HG03469 (cell line): ENCODE measurements at regions not wholly inside any gene's neighbourhood (a gene's known extent, or its start where the extent isn't known, plus 50 kb on each side); places are given as distances from the start of the nearest gene placed in this dataset.
A peak's percentile ranks its signal among the peaks of the same experiment; 100 is the strongest.
"Not testable (repeated sequence)": the region's sequence is repeated elsewhere in the genome, so short reads cannot be mapped to it uniquely, and the experiment has no call there.

Experiments used
- ATAC-seq: cut with Tn5 transposase; IDR thresholded peaks from one replicate; pipeline ENCODE4 v1.9.1; 2021; ENCODE audit warnings: mild to moderate bottlenecking, moderate library complexity, moderate number of reproducible peaks; ENCODE audit not compliant: unreplicated experiment

DNA sequence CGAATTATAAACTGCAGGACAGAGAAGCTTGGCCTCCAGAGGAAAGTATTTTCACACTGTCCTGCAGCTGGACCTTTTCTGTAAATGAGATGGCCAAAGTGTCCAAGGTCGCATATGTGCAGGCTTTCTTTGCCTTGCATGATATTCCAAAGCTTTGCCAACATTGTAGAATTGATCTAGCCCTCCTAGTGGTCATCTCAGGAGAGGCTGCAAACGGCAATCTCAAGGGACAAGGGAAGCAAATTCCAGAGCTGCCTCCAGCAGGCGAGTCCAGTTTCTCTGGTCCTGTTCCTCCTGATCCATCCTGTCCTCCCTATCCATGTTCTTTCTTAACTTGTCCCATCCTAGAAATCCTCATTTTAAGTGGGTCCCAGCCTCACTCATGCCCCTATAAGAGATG is 373.4 kb upstream of the PCDH15 start:
- ATAC-seq = no peak

DNA sequence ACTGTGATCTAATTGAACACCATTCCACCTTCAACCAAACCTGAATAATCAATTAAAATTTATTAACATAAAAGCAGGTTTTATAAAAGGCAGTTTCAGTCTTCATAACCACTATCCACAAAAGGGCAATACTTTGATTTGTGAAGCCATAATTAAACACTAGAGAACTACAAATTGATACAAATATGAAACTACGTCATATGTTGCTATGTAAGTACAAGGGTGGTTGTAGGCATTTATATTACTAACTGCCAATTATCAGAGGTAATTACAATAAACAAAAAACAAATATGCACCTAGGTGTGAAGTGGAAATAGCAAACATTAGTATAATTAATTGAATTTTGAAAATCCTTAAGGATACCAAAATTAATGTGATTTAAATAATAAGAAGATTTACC is 368.5 kb upstream of the PCDH15 start:
- ATAC-seq = no peak

DNA sequence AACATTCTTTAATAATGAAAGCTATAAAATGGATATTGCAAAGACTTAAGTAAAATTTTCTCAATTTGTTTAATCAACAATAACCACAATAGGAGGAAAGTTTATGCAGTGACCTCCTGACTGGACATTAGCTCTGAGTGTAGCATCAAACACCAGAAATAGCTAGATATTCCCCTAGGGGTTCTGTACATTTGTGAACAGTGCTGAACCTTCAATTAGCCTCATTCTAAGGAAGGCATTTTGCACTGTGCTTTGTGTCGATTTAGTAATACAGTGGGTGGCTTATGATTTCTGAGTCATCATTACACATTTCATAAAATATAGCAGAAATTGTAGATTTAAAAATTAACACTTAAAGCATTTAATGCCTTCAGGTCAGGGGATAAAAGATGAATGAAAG is 367.3 kb upstream of the PCDH15 start:
- no peak for ATAC-seq

DNA sequence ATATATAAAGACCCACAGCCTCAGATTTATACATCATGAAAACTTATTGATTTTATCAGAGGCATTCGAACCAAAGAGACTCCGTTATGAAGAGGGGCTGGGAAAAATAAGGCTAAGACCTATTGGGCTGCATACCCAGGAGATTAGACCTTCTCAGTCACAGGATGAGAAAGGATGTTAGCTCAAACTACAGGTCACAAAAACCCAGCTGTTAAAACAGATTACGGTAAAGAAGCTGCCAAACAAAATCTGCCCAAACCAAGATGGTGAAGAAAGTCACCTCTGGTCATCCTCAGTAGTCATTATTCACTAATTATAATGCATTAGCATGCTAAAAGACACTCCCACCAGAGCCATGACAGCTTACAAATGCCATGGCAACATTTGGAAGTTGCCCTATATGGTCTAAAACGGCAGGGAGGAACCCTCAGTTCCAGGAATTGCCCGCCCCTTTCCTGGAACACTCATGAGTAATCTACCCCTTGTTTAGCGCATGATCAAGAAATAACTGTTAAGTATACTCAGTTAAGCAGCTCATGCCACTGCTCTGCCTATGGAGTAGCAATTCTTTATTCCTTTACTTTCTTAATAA is 362.5 kb upstream of the PCDH15 start:
- ATAC-seq = no peak

DNA sequence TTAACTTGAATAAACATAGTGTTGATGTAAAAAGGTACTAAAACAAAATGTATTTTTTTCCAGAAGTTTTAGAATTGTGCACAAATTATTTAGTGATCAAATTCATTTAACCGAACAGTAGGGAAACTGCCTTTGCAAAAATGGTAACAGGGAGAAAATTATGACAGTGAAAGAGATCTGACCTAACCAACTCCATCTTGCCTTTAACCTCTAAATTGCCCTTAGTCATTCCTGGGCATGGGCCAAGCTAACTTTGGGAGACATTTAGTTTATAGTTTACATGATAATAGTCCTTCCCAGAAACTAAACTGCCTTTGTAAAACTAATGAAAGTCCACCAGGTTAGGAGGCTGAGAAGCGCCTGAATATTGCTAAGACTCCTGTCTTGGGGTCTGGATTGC is 361.3 kb upstream of the PCDH15 start:
- ATAC-seq = not testable (repeated sequence)

DNA sequence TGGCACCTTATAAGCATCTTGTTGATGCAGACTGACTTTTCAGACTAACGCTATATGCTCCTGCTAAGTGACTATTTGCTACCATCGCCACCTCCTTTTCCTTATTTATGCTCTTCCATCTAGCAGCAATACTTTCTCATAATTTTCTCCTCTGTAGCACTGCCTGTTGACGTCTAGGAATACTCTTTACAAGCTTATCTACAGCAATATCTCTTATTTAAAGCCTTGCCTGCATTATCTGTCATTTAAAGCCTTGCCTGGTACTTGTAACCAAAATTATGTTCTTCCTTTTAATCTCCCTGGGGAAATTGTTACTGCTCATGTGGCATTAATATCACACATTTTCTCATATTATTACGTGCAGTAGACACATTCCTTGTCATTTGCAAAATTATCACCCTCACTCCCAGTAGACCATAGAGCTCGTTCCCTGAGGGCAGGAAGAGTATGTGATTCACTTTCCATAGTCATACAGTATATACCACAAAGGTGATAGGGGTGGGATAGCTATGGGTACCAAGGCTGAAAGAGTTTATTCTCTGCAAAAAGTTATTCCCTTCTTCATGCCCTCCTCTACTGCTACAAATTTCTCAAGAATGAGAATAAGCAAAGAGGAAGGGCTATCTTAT is 359.7 kb upstream of the PCDH15 start:
- no peak for ATAC-seq

DNA sequence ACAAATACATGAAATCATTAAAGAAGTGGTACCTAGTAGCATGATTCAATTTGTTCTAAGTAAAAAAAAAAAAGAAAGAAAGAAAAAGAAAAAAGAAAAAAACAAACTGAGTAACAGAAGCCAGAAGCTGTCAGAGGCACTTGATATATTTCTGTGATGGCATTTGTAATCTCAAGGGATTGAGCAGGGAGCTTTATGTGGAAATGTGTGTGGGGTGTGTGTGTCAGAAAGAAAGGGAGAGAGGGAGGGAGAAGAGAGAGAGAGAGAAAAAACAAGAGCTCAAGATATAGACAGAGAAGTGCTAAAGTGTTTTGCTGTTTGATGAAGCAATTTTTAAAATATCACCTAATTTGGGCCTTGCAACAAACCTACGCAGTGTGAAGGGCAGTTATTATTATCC is 357.6 kb upstream of the PCDH15 start:
- no peak for ATAC-seq

DNA sequence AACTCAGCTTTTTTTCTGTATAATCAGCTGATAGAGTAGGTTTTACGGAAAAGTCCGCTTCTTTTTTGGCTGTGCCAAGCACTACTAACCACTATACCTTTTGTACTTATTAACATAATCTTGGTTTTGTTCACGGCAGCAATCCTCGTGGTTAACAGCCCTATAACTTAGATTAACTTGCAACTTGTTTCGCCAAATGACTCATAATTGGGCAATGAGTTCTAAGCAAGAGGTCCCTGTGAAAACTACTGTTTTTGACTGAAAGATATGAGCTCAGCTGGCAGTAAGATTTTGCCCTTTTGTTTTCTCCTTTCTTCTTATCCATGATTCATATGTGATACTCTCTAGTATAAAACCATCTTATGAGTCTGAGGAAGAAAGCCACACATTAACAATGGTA is 345.0 kb upstream of the PCDH15 start:
- ATAC-seq = no peak

DNA sequence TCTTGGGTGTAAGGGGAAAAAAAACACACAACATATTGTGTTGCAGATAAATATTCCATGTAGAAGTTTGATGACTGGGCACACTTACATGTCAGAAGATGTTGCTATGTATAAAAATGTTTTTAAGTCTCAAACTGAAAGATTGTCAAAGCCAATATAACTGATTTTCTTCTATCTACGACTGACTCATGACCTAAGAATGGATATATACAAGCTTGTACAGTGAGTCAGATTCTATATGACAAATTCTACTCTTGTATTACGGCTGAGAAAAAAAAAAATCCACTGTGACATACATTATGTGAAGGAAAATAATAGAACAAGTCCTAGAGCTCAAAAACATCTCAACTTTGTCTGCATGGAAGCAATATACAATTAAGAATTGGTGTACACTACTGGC is 343.0 kb upstream of the PCDH15 start:
- ATAC-seq = no peak

DNA sequence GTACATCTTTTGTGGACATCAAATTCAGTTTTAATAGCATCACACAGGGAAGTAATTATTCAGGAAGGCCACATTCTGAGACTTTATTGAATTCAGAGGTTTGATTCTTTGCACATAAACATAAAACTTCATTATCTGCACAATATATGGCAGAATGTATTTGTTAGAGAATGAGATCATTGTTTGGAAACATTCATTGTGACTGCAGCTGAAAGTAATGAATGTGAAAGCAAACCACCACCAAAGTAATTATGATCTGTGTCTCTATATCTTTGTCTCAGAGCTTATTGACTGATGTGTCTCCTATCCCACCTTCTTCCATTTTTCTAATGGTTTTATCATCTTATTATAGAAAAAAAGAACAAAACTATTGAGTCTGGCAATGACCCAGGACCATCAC is 340.9 kb upstream of the PCDH15 start:
- ATAC-seq = no peak

DNA sequence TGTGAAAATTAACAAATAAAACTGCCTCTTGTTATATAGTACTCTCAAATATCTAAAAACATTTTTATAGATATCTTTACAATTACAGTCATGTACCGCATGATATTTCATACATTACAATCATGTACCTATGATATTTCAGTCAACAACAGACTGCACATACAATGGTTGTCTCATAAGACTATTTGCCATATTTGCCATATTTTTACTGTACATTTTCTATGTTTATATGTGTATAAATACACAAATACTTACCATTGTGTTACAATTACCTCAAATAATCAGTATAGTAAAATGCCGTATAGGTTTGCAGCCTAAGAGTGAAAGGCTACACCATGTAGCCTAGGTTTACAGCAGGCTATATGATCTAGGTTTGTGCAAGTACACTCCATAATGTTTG is 336.0 kb upstream of the PCDH15 start:
- no peak for ATAC-seq

DNA sequence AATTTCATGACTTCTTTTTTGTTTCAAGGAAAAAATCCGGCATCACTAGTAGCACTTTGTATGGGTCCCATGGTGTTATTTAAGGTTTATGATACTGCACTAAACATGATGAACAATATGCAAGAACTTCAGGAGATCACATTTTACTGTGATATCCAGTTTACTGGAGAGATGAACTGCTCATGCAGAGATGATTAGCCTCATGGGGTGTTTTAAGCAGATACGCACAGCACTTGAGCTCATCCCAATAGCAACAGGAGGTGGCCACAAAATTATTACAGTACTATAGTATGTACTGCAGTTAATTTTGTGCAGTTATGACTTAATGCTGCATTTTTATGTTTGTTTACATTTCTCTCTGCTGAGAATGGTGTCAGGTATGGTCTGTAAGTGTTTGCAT is 303.7 kb upstream of the PCDH15 start:
- no peak for ATAC-seq

DNA sequence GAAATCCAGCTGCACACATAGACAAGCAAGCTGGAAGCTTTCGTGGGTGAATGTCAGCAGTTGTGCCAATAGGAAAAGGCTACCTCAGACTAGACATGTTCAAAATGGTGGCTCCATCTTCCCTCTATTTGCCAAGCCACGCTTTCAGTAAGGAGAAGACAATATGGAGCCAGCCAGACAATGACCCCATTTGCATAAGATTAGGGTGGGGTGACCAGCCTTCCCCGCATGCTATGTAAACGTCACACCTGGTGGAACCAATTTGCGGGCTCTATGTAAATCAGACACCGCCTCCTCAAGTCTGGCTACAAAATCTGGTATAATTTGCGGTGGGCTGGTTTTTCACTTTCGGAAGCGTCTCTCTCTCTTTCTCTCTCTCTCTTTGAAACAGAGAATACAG is 297.4 kb upstream of the PCDH15 start:
- no peak for ATAC-seq

DNA sequence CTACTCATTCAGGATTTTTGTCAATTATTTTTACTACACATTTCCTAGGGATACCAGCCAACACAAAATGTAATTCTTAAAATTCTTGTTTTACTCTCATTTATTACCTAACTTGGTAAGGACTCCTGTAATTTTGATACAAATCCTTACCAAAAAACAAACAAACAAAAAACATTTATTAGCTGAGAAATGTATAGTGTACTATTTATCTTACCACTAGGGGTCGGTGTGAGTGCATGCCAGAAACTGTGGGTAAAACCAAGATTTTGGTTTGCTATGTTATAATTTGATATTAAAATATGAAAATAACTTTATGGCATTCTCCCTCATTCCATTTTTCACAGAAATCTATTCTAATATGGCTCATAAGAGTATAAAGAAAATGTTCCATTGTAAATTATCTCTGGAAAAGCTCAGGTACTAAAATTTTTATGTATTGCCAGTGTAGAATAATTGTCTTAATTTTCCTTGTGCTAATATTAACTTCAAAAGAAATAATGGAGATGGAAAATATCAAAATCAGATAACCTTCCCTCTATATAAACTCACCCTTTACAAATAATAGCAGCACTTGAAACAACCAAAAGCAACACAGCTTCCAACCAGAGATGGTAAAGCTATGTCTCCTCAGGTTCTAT is 290.8 kb upstream of the PCDH15 start:
- ATAC-seq = peak; percentile 60

DNA sequence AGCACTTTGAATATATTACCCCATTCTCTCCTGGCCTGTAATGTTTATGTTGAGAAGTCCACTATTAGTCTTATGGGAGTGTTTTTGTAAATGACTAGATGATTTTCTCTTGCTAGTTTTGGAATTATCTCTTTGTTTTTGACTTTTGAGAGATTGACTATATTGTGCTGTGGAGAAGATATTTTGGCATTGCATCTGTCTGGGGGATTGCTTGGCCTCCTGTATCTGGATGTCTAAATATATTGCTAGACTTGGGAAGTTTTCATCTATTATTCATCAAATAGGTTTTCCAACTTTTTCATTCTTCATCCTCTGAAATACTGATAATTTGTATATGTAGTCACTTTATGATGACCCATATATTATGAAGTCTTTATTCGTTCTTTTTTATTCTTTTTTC is 277.1 kb upstream of the PCDH15 start:
- no peak for ATAC-seq

DNA sequence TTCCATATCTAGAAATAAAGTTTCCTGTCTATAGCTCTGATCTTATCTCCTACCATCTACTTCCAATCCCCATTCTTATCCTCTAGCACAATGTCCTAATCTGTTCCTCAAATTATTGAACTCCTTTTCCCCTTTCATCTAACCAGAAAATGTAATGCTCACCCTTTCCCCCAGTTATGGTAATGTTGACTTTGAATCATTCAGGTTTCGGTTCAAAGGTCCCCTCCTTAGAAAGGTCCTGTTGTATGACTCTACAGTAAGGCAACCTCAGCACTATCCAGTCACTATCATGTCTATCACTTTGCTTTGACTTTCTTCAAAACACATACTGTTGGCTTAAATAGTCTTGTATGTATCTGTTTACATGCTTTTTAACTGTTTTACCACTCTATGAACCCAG is 264.2 kb upstream of the PCDH15 start:
- no peak for ATAC-seq

DNA sequence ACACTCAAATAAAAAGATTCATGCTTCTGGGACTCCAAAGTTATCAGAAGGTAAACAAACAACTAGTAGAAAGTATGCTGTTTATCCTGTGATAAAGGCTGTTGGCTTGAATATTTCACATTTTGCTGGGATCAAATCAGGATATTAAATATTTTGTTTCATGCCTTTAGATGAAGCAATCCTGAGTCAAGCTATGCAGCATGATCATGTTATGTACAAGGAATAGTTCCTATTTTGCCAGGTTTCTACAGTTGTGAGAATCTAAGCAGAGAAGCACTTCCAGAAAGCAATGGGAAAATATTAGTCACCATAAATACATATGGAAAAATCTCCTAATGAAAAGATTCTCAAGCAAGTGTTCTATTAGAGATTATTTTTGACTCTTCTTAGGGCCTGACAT is 262.8 kb upstream of the PCDH15 start:
- ATAC-seq = no peak

DNA sequence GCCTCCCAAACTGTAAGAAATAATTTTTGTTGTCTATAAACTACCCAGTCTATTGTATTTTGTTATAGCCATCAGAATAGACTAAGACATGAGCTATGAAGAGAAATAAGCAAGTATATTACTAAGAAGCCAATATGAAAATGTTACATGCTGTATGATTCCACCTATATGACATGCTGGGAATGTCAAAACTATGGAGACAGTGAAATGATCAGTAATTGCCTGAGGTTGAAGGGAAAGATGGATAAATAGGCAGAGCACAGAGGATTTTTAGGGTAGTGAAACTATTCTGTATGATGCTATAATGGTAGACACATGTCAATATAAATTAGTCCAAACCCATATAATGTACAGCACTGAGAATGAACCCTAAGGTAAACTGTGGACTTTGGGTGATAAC is 261.3 kb upstream of the PCDH15 start:
- no peak for ATAC-seq

DNA sequence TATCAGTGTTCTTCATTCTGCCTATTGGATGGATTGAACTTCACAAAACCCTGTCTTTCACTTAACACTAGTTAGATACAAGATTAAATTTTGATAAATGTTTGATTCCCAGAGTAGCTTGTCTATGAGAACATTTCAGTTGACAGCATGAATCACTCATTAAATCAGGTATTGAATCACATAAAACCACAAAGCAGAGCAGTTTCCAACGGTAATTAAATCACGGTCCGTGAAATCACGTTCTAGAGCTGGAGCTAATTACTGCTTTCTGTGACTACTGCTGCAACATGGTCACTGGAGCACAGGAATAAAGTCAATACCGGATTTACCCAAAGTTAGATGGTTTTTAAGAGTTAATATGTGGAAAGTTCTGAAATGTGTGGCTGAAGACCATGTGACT is 257.8 kb upstream of the PCDH15 start:
- no peak for ATAC-seq

DNA sequence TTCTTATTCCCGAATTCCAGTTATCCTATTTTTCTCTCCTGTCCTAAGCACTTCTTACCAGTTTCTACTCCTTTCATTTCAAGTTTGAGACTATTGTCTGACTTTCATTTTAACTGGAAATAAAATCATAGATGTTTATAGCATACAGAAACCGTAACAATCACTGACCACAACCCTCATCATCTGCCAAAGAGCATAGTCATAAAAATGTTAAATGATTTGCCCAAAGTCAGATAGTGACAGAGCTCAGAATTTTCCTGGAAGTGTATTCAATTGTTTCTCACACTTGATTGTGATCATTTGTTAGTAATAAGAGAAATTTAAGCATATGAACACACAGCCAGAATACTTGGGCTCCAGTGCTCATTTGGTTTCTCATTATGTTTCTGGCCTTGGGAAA is 250.5 kb upstream of the PCDH15 start:
- no peak for ATAC-seq

DNA sequence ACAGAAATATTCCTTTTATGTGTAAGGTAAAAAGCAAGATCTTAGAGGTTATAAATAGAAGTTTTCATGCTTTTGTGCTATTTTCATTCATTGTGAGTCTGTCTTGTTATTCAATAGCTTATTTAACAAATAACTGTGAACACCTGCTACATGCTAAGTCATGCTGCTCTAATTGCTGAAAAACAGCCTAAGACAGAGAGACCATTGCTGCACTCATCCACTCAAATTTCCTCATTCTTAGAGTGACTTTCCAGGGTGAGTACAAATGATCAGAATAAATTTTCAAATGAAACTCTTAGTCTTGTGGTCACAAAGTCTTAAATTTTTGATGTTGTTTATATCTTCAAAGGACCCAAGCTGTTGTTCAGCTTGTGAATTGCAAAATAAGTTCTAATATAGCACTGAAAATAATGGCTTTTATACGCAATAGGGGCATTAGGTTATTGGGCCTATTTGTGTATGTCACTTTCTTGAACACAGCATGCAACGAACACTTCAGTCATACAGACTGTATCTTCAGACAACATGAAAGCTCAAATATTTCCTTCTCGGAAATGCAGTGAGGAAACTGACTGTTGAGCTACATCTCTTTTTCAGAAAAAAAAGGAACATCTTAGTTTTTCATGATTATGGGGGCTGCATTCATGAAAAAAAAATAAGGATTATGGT is 247.9 kb upstream of the PCDH15 start:
- ATAC-seq = no peak

DNA sequence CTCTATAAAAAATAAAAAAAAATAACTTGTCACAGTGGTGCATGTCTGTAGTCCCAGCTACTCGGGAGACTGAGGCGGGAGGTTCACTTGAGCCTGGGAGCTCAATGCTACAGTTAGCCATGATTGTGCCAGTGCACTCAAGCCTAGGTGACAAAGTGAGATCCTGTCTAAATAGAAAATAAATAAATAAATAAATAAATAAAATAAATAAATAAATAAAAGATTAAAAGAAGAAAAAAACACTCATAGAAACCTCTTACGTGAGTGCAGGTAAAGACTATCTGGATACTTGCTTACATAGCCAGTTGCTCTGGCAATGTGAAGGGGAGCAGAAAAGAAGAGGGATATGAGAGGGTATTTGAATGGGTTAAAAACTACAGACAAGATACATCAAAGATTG is 242.5 kb upstream of the PCDH15 start:
- ATAC-seq = no peak
